GM18499 (cell line): ENCODE measurements at regions not wholly inside any gene's neighbourhood (a gene's known extent, or its start where the extent isn't known, plus 50 kb on each side); places are given as distances from the start of the nearest gene placed in this dataset.
"Not testable (repeated sequence)": the region's sequence is repeated elsewhere in the genome, so short reads cannot be mapped to it uniquely, and the experiment has no call there.

Experiments
- ATAC-seq: cut with Tn5 transposase; IDR thresholded peaks from one replicate; pipeline ENCODE4 v1.9.1; 2021; ENCODE audit warnings: moderate number of reproducible peaks; ENCODE audit not compliant: insufficient read depth, unreplicated experiment

DNA sequence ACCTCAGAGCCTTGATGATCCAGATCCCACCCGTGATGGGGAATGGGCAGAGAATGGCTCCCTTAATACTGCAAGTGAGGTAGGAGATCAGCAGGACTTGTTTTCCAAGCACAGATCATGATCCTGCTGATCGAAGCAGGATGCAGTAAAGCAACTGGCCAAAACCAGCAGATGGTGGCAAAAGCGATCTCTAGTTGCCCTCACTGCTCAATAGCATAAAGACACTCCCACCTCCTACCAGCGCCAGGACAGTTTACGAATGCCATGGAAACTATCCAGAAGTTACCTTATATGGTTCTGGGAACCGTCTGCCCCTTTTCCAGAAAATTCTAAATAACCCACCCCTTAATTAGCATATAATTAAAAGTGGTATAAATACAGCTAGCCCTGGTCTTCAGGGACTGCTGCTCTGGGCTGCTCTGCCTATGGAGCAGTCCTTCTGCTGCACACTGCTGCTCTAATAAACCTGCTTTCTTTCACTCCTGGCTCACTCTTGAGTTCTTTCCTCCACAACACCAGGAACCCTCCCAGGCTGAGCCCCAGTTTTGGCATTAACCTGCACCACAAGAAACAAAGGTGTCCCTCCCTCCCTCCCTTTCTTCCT, 415.8 kb downstream of the PREX1 start:
- no peak for ATAC-seq

- ATAC-seq: no peak
Observed at GRCh38 chr20:48411245-48411644, 416.6 kb downstream of the PREX1 start.

- ATAC-seq: no peak
Observed at GRCh38 chr20:48409055-48409615, 418.7 kb downstream of the PREX1 start.

GRCh38 chr20:48407710-48408109, 420.1 kb downstream of the PREX1 start:
- no peak for ATAC-seq

DNA sequence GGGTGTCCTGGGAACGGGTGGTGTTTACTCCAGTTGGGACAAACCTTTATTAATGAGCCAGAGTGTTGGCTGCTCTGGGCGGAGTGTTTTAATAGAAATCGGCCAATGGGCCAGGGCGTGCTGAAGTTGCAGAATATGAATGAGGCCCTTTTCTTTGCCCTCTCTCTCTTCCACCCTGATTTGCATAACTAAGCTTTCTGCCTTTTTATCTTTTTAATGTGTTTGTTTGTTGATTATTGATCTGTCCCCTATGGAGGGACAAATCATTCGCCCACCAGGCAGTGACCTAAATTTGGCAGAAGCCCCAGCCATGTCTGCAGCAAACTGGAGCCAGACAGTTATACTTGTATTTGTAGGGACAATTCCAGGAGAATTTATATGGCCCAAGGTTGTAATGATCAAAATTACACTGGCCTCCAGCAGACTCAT, 420.9 kb downstream of the PREX1 start:
- no peak for ATAC-seq

- no peak for ATAC-seq
Observed at GRCh38 chr20:48406498-48406897, 421.3 kb downstream of the PREX1 start.

DNA sequence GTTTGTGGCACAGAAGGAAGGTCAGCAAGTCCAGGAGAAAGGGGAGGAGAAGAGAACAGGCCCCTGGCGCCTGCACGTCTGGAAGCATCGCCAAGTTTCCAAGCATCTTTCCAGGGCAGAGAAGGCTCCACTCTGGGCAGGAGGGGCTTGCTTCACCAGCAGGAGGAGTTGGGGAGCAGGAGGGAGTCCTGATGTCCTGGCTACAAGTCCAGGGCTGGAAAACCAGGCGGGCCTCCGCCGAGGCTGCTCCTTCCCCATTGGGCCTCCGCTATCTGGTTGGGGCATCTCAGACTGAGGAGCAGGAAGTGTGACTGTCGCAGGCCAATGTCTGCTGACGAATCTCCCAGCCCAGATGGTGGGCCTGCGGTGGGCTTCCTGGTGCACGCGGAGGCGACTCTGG, 421.9 kb downstream of the PREX1 start:
- ATAC-seq: no peak

DNA sequence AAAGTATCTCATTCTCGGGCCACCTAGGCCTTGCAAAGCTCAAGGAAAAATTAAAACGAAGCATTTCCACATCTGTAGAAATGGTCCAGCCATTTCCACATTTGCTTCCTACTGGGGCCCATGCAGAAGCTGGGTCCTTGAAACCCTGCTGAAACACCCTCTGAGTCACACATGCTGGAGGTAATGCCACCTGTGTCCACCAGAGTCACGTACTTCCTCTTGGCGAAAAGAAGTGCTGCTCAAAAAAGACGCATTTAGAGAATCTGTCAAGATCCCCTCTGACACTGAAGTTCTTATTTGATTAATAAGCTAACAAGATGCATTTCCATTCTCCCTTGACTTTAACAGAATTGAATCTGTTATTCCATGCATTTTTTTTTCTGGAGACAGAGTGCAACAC, 423.2 kb downstream of the PREX1 start:
- ATAC-seq: no peak

- ATAC-seq: no peak
Observed at GRCh38 chr20:48403167-48403761, 424.5 kb downstream of the PREX1 start.

DNA sequence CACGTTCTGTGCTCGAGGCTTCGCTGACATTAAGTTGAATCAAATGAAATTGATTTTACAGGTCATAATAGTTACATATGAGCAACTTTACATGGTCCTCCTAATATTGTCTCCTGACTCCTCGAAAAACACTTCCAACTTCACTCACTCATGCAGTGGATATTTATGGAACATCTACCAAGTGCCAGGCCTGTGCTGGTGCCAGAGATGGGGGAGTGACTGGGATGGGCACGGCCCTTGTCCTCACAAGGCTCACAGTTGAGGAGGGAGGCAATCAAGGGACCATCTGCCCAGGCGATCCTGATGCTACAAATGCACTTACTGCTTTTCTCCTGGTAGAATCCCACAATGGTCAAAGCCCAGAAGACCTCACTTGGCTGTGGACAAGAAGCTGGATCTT, 426.4 kb downstream of the PREX1 start:
- ATAC-seq: no peak

GRCh38 chr20:48400009-48400408, 427.8 kb downstream of the PREX1 start:
- no peak for ATAC-seq

- ATAC-seq: no peak
Observed at GRCh38 chr20:48398506-48399449, 429.0 kb downstream of the PREX1 start.

- ATAC-seq: not testable (repeated sequence)
Observed at GRCh38 chr20:48396981-48397861, 430.6 kb downstream of the PREX1 start.

DNA sequence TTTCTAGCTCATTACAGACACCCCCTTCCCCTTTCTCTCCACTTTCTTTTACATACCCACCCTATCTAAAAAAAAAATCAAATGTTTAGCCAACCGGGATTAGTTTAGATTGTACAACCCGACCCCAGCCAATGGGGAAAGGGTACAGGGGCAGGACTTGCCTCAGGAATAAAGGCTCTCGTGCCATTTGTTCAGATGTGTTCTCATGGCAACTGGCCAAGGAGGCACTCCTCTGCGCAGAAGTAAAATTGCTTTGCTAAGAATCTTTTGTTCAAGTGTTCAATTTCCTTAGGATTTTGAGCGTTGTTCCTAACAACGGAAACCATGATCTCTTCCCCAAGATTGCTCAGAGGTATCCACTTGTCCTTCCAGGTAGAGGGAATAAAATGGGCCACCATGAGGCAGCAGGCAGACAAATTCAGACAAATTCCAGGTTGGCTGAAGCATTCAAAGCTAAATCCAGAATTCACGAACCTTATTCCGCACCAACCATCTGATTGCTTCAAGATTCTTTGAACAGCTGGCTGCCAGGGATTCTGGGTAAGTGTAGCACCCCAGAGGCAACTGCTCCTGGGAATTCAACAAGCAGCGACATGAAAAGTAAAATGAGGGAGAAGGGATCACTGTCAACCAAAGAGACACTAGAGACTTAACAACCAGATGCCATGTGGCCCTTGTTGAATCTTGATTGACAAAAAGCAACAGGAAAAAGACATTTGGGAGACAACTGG, 431.8 kb downstream of the PREX1 start:
- ATAC-seq: no peak

GRCh38 chr20:48394415-48395081, 433.3 kb downstream of the PREX1 start:
- no peak for ATAC-seq

DNA sequence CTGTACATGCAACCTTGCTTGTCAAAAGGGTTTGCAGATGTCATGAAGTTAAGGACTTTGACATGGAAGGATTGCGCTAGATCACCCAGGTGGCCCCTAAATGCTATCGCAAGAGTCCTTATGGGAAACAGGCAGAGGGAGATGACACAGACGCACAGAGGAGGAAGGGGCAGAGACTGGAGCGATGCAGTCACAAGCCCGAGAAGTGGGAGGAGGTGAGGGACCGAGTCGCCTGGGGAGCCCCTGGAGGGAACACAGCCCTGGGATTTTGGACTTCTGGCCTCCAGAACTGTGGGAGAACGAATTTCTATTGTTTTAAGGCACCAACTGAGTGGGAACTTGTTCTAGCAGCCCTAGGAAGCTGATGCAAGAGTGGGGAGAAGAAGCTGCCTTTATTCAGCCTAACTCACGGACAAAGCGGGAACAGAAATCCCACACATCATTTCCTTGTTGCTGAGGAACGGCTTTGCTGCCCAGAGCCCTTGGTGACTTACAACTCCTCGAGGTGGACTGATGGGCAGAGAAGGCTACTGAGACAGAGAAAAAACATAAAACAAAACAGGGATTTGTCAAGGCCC, 434.0 kb downstream of the PREX1 start:
- ATAC-seq: no peak

DNA sequence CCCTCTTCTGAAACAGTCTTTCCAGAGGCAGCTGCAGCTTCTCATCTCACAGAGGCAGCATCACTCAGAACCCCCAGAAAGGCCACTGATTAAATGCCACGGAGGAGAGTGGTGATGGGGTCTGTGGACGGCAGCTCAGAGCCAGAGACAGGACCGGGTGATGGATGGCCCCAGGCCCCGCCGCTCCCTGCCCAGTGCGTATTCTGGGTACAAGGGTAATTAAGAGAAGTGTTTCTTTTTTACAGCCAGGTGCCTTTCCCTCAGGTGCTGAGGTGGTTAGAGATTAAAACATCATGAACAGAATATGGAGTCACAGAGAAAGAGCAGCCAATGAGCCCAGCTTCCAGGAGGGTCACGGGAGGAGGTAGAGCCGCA, 434.5 kb downstream of the PREX1 start:
- ATAC-seq: no peak
